Calu3 (cell line): ENCODE measurements at regions not wholly inside any gene's neighbourhood (a gene's known extent, or its start where the extent isn't known, plus 50 kb on each side); places are given as distances from the start of the nearest gene placed in this dataset.

Experiments
- BruUV-seq: library from RNA; stranded (reverse); fragments of 400-500 nt; replicated peaks from 2 replicates; lab custom pipeline; 2021; lab: Mats Ljungman, UMichigan
- CTCF ChIA-PET: fragments of 300-600 bp; sonication (Branson Sonifier 250); formaldehyde crosslinking; loops from one replicate; lab custom pipeline; 2022; ENCODE audit warnings: antibody characterized with exemption; lab: Charles Lee
- DNase-seq: peaks from one replicate; pipeline ENCODE4 v3.0.0; 2022
- H3K27ac Mint-ChIP-seq: one replicate; pipeline ENCODE4 v1.8.0; 2022; ENCODE audit warnings: mixed read lengths; ENCODE audit not compliant: unreplicated experiment
- H3K27me3 Mint-ChIP-seq: one replicate; pipeline ENCODE4 v1.8.0; 2022; ENCODE audit warnings: mixed read lengths; ENCODE audit not compliant: unreplicated experiment
- H3K36me3 Mint-ChIP-seq: one replicate; pipeline ENCODE4 v1.8.0; 2022; ENCODE audit warnings: mild to moderate bottlenecking, moderate library complexity, mixed read lengths; ENCODE audit not compliant: insufficient read depth, unreplicated experiment
- H3K4me1 Mint-ChIP-seq: one replicate; pipeline ENCODE4 v1.8.0; 2022; ENCODE audit warnings: mild to moderate bottlenecking, low read depth, mixed read lengths; ENCODE audit not compliant: unreplicated experiment
- H3K4me3 Mint-ChIP-seq: one replicate; pipeline ENCODE4 v1.8.0; 2022; ENCODE audit warnings: mild to moderate bottlenecking, low read depth, moderate library complexity, mixed read lengths; ENCODE audit not compliant: unreplicated experiment
- H3K9me3 Mint-ChIP-seq: one replicate; pipeline ENCODE4 v1.8.0; 2022; ENCODE audit warnings: low read depth, mixed read lengths; ENCODE audit not compliant: unreplicated experiment
- CTCF ChIP-seq: fragments of 200-600 bp; IDR thresholded peaks from one replicate; pipeline ENCODE4 v1.8.0; 2022; ENCODE audit warnings: antibody characterized with exemption; ENCODE audit not compliant: unreplicated experiment
- intact Hi-C: fragments of 100-400 bp; cut with micrococcal nuclease; formaldehyde crosslinking; loops from one replicate; pipeline ENCODE4 v1.10.0; 2022; ENCODE audit not compliant: unreplicated experiment

- Mint-ChIP-seq H3K4me3 (no peak overlapping the region), H3K27me3 (no peaks in the 10 kb centered on the region), H3K9me3 (no peaks in the 10 kb centered on the region), H3K4me1 (peaks cover 24% of the 10 kb centered on the region), H3K36me3 (no peaks in the 10 kb centered on the region), H3K27ac (no peak overlapping the region)
- DNase-seq, result no peak
- no TSS peak for BruUV-seq
- TF ChIP-seq CTCF, result no peak
- intact Hi-C loops, result no loop called here
- CTCF ChIA-PET, result interaction anchor here (1.9 kb wide), 1 partner anchor 125 kb away, joined by 11 read pairs; no protein-coding TSS in a partner anchor
Observed at GRCh38 chr11:57124505-57124904, 57.2 kb upstream of the LRRC55 start.

- H3K27ac Mint-ChIP-seq, result no peak overlapping the region
- no peak for DNase-seq
- H3K4me1 Mint-ChIP-seq, result peaks cover 28% of the 10 kb centered on the region
- H3K4me3 Mint-ChIP-seq, result no peak overlapping the region
- H3K27me3 Mint-ChIP-seq, result no peaks in the 10 kb centered on the region
- intact Hi-C loops, result no loop called here
- CTCF ChIA-PET, result interaction anchor here (1.9 kb wide), 1 partner anchor 124 kb away, joined by 11 read pairs; no protein-coding TSS in a partner anchor
- BruUV-seq, result no TSS peak
- no peaks in the 10 kb centered on the region for H3K36me3 Mint-ChIP-seq
- TF ChIP-seq CTCF, result no peak
- no peaks in the 10 kb centered on the region for H3K9me3 Mint-ChIP-seq
Observed at GRCh38 chr11:57124917-57125316, 56.8 kb upstream of the LRRC55 start.

GRCh38 chr11:57126766-57127400, 54.9 kb upstream of the LRRC55 start:
- Mint-ChIP-seq H3K27ac (no peak overlapping the region), H3K4me3 (no peak overlapping the region), H3K4me1 (peaks cover 25% of the 10 kb centered on the region), H3K36me3 (no peaks in the 10 kb centered on the region), H3K9me3 (no peaks in the 10 kb centered on the region), H3K27me3 (no peaks in the 10 kb centered on the region)
- no peak for DNase-seq
- intact Hi-C loops, result no loop called here
- CTCF ChIA-PET, result interaction anchor here (0.6 kb wide), 1 partner anchor 419 kb away, joined by 3 read pairs; no protein-coding TSS in a partner anchor
- no TSS peak for BruUV-seq
- TF ChIP-seq CTCF, result no peak

- Mint-ChIP-seq H3K27me3 (no peaks in the 10 kb centered on the region), H3K4me1 (peaks cover 19% of the 10 kb centered on the region), H3K36me3 (no peaks in the 10 kb centered on the region), H3K9me3 (no peaks in the 10 kb centered on the region), H3K4me3 (no peak overlapping the region), H3K27ac (no peak overlapping the region)
- BruUV-seq, result no TSS peak
- DNase-seq, result peak; percentile 59
- CTCF ChIA-PET, result interaction anchor here (2.9 kb wide), 1 partner anchor 118 kb away, joined by 40 read pairs; no protein-coding TSS in a partner anchor
- intact Hi-C loops, result loop anchor here (1.0 kb wide), 2 partner anchors 118 to 290 kb away; no protein-coding TSS in a partner anchor
- TF ChIP-seq CTCF, result peak; percentile 65
Observed at GRCh38 chr11:57131080-57131790, 50.5 kb upstream of the LRRC55 start.
